ENCODE measurements at regions not wholly inside any gene's neighbourhood (a gene's known extent, or its start where the extent isn't known, plus 50 kb on each side); places are given as distances from the start of the nearest gene placed in this dataset.

GRCh38 chr17:77809814-77810213, 148.7 kb upstream of the TNRC6C start:
- no peak for DNase-seq

GRCh38 chr17:77810536-77810935, 148.0 kb upstream of the TNRC6C start:
- no peak for DNase-seq

GRCh38 chr17:77811521-77811920, 147.0 kb upstream of the TNRC6C start:
- DNase-seq: no peak

- no peak for DNase-seq
Measured at GRCh38 chr17:77814091-77814772, 144.3 kb upstream of the TNRC6C start.

GRCh38 chr17:77815127-77815905, 143.2 kb upstream of the TNRC6C start:
- no peak for DNase-seq

- no peak for DNase-seq
Measured at GRCh38 chr17:77817953-77818352, 140.6 kb upstream of the TNRC6C start.

GRCh38 chr17:77819497-77819896, 139.0 kb upstream of the TNRC6C start:
- no peak for DNase-seq

- no peak for DNase-seq
Measured at GRCh38 chr17:77821114-77821513, 137.4 kb upstream of the TNRC6C start.

- no peak for DNase-seq
Measured at GRCh38 chr17:77822302-77823030, 136.0 kb upstream of the TNRC6C start.

GRCh38 chr17:77824102-77824779, 134.3 kb upstream of the TNRC6C start:
- DNase-seq: no peak

- no peak for DNase-seq
Measured at GRCh38 chr17:77824780-77825280, 133.7 kb upstream of the TNRC6C start.

GRCh38 chr17:77825621-77826020, 132.9 kb upstream of the TNRC6C start:
- DNase-seq: no peak

- DNase-seq: no peak
Measured at GRCh38 chr17:77826132-77826873, 132.2 kb upstream of the TNRC6C start.

- DNase-seq: no peak
Measured at GRCh38 chr17:77827039-77827438, 131.5 kb upstream of the TNRC6C start.

- DNase-seq: no peak
Measured at GRCh38 chr17:77827511-77827910, 131.0 kb upstream of the TNRC6C start.

- DNase-seq: no peak
Measured at GRCh38 chr17:77828749-77829539, 129.6 kb upstream of the TNRC6C start.

GRCh38 chr17:77829843-77830799, 128.4 kb upstream of the TNRC6C start:
- no peak for DNase-seq

- DNase-seq: no peak
Measured at GRCh38 chr17:77830816-77831473, 127.6 kb upstream of the TNRC6C start.

GRCh38 chr17:77831474-77832179, 126.9 kb upstream of the TNRC6C start:
- DNase-seq: no peak

Measured in NCI-H1048 (cell line).